ENCODE measurements at regions not wholly inside any gene's neighbourhood (a gene's known extent, or its start where the extent isn't known, plus 50 kb on each side); places are given as distances from the start of the nearest gene placed in this dataset.

DNA sequence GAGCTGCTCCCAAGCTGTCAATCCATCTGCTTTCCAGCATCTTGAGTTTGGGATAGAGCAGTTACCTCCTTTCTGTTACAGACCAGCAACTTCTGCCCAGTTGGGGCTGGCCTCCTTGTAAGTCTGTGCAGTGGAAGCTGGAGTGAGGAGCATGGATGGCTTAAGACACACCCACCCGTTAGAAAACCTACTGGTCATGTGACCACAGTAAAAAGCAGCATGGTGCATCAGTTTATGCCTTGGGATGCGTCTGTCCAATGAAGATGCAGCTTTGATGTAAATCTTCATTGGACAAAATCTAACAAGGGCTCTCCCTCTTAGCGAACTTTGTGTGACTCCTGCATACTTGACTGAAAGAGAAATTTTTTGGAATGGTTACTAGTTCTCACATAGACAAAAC is 453.5 kb downstream of the TYW1 start:
- 0% methylated on average over 1 of the region's 3 CpGs; no CpG with 5 or more reads in 1 of the 2 experiments for WGBS, 2 experiments (ENCODE audit: extremely low coverage in 2 of 2, insufficient read length in 1 of 2)
- H4K5ac ChIP-seq (ENCODE audit: low read depth, low read length), result no peak overlapping the region
- no peak overlapping the region for H3K14ac ChIP-seq (replicated peaks; ENCODE audit: low read depth, low read length)
- TF ChIP-seq RAD21 (IDR thresholded peaks at IDR 0.05; ENCODE audit: low read length) (no peak), FOS (IDR thresholded peaks at IDR 0.05; ENCODE audit: low read depth, low read length) (no peak), MXI1 (IDR thresholded peaks at IDR 0.05; ENCODE audit: borderline replicate concordance, low read depth, low read length) (no peak), CHD1 (IDR thresholded peaks at IDR 0.05; ENCODE audit: low read depth, low read length) (no peak), RFX5 (IDR thresholded peaks at IDR 0.05; ENCODE audit: low read depth, low read length) (no peak), MAFK (IDR thresholded peaks at IDR 0.05; ENCODE audit: low read depth, low read length) (no peak), NFE2L2 (IDR thresholded peaks at IDR 0.05; ENCODE audit: low read depth, low read length) (no peak), SMC3 (IDR thresholded peaks at IDR 0.05; ENCODE audit: low read depth, low read length) (no peak)
- TF ChIP-seq, protein P1, sequence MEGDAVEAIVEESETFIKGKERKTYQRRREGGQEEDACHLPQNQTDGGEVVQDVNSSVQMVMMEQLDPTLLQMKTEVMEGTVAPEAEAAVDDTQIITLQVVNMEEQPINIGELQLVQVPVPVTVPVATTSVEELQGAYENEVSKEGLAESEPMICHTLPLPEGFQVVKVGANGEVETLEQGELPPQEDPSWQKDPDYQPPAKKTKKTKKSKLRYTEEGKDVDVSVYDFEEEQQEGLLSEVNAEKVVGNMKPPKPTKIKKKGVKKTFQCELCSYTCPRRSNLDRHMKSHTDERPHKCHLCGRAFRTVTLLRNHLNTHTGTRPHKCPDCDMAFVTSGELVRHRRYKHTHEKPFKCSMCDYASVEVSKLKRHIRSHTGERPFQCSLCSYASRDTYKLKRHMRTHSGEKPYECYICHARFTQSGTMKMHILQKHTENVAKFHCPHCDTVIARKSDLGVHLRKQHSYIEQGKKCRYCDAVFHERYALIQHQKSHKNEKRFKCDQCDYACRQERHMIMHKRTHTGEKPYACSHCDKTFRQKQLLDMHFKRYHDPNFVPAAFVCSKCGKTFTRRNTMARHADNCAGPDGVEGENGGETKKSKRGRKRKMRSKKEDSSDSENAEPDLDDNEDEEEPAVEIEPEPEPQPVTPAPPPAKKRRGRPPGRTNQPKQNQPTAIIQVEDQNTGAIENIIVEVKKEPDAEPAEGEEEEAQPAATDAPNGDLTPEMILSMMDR (conservative IDR thresholded peaks at IDR 0.05; ENCODE audit: low read depth, low read length), result no peak
- H3K4me2 ChIP-seq (ENCODE audit: low read depth, low read length), result no peak overlapping the region
- no peak overlapping the region for H2AK9ac ChIP-seq (replicated peaks; ENCODE audit: low read depth, low read length, poor library complexity)
- no peak overlapping the region for H4K91ac ChIP-seq (ENCODE audit: insufficient read depth, low read depth, low read length)
- CTCF ChIA-PET, result no interaction called here
- H2BK15ac ChIP-seq (ENCODE audit: low read depth, low read length), result no peak overlapping the region
- H3K27me3 ChIP-seq (ENCODE audit: control insufficient read depth, insufficient read depth, low read length), result no peaks in the 10 kb centered on the region
- H2BK120ac ChIP-seq (ENCODE audit: low read depth, low read length), result no peak overlapping the region
- DNase-seq (no peak), ATAC-seq (ENCODE audit: low read depth) (no peak)
- no peak overlapping the region for H3K9ac ChIP-seq (ENCODE audit: low read depth, low read length)
- no peak overlapping the region for H3K56ac ChIP-seq (ENCODE audit: extremely low read depth, insufficient read depth, low read length)
- POLR2A ChIA-PET (ENCODE audit: unreplicated experiment), result no interaction called here
- H3K4me3 ChIP-seq (ENCODE audit: insufficient read depth, low read depth, low read length), result no peak overlapping the region
- no peak overlapping the region for H4K8ac ChIP-seq (ENCODE audit: low read depth in 2 of 2, low read length in 2 of 2)
- in situ Hi-C loops (cut with MboI; ENCODE audit: low sequenced_read_pairs), result no loop called here
- H2BK5ac ChIP-seq (ENCODE audit: low read depth, low read length, poor library complexity, severe bottlenecking), result no peak overlapping the region
- no peaks in the 10 kb centered on the region for H3K9me1 ChIP-seq (ENCODE audit: insufficient read depth, low read length)
- no TSS peak for BruUV-seq (replicated peaks)
- dilution Hi-C loops (cut with HindIII; ENCODE audit: low sequenced_read_pairs, unreplicated experiment), result no loop called here
- H3K9me3 ChIP-seq (ENCODE audit: control insufficient read depth, insufficient read depth, low read length), result peaks cover 1% of the 10 kb centered on the region; the same call in 1 of the 2 replicates
- no peaks in the 10 kb centered on the region for H3K4me1 ChIP-seq (ENCODE audit: control insufficient read depth, insufficient read depth, low read length)
- intact Hi-C loops (cut with micrococcal nuclease), result no loop called here
- no peak overlapping the region for H2BK20ac ChIP-seq (ENCODE audit: low read depth, low read length)
- no peak overlapping the region for H3K27ac ChIP-seq (ENCODE audit: insufficient read depth, low read length)
- H3K18ac ChIP-seq (ENCODE audit: low read depth, low read length), result no peak overlapping the region
- H3K79me1 ChIP-seq (ENCODE audit: low read depth in 1 of 2, low read length in 2 of 2), result no peaks in the 10 kb centered on the region
- no peak overlapping the region for H2AK5ac ChIP-seq (ENCODE audit: low read depth, low read length)
- no peaks in the 10 kb centered on the region for H3K36me3 ChIP-seq (ENCODE audit: control insufficient read depth, insufficient read depth, low read length)
- no peak overlapping the region for H3K4ac ChIP-seq (ENCODE audit: low read depth, low read length)
- no peak overlapping the region for H2AFZ ChIP-seq (replicated peaks; ENCODE audit: low read length, poor library complexity)
- H4K20me1 ChIP-seq (ENCODE audit: insufficient read depth, low read length), result no peaks in the 10 kb centered on the region
- no peak overlapping the region for H3K23ac ChIP-seq (ENCODE audit: low read depth, low read length)

Data from IMR-90 (cell line).